Uterus (tissue), 2 donors: ENCODE measurements at regions not wholly inside any gene's neighbourhood (a gene's known extent, or its start where the extent isn't known, plus 50 kb on each side); places are given as distances from the start of the nearest gene placed in this dataset.

Experiments used
- CTCF ChIP-seq, 4 experiments: fragments of 200-600 bp in 2 of 4; fragments of 450-650 bp in 2 of 4; sonication (generic) in 2 of 4; IDR thresholded peaks; one replicate each; pipeline ENCODE4 v1.5.1; 2016 to 2019; ENCODE audit warnings: antibody characterized with exemption in 4 of 4, mild to moderate bottlenecking in 2 of 4, moderate library complexity in 1 of 4
- POLR2A ChIP-seq, 2 donors: fragments of 450-650 bp; IDR thresholded peaks; one replicate each; pipeline ENCODE4 v1.6.1; 2016; ENCODE audit warnings: antibody characterized with exemption in 2 of 2, mild to moderate bottlenecking in 1 of 2, moderate library complexity in 1 of 2

GRCh38 chr3:55405436-55405835 is 81.7 kb downstream of the WNT5A start:
- TF ChIP-seq POLR2A (IDR thresholded peaks at IDR 0.05) (no peak), CTCF (IDR thresholded peaks at IDR 0.05) (peak in 2 of 4 experiments; percentile 9 to 32)
